ENCODE measurements at regions not wholly inside any gene's neighbourhood (a gene's known extent, or its start where the extent isn't known, plus 50 kb on each side); places are given as distances from the start of the nearest gene placed in this dataset.

- TF ChIP-seq LRRFIP1 (CRISPR knock-in tag; conservative IDR thresholded peaks at IDR 0.05) (no peak), ZNF33A (CRISPR knock-in tag; IDR thresholded peaks at IDR 0.05; ENCODE audit: borderline replicate concordance) (no peak), ZIK1 (CRISPR knock-in tag; IDR thresholded peaks at IDR 0.05; ENCODE audit: borderline replicate concordance, low read depth) (no peak), ZMAT5 (CRISPR knock-in tag; IDR thresholded peaks at IDR 0.05; ENCODE audit: borderline replicate concordance, low read depth) (no peak), ZNF282 (IDR thresholded peaks at IDR 0.05; ENCODE audit: partially characterized antibody) (no peak), ZNF205 (CRISPR knock-in tag; IDR thresholded peaks at IDR 0.05) (peak; percentile 68; the same call in 1 of the 2 replicates), GRHL1 (CRISPR knock-in tag; conservative IDR thresholded peaks at IDR 0.05) (no peak), PRDM15 (CRISPR knock-in tag; IDR thresholded peaks at IDR 0.05) (no peak), SP5 (CRISPR knock-in tag; IDR thresholded peaks at IDR 0.05; ENCODE audit: borderline replicate concordance, low read depth) (peak; percentile 69), ZNF598 (CRISPR knock-in tag; IDR thresholded peaks at IDR 0.05; ENCODE audit: borderline replicate concordance) (no peak), RAD51 (IDR thresholded peaks at IDR 0.05; ENCODE audit: borderline replicate concordance) (no peak), ZNF12 (CRISPR knock-in tag; IDR thresholded peaks at IDR 0.05) (no peak; the same call in 1 of the 2 replicates), ZNF597 (CRISPR knock-in tag; IDR thresholded peaks at IDR 0.05) (no peak), ZNF768 (CRISPR knock-in tag; IDR thresholded peaks at IDR 0.05) (no peak), SMYD3 (CRISPR knock-in tag; IDR thresholded peaks at IDR 0.05) (no peak), ZFP91 (CRISPR knock-in tag; IDR thresholded peaks at IDR 0.05; ENCODE audit: borderline replicate concordance) (no peak), CBFB (CRISPR knock-in tag; IDR thresholded peaks at IDR 0.05) (no peak), ZNF629 (CRISPR knock-in tag; conservative IDR thresholded peaks at IDR 0.05) (no peak), ATF7-NPFF (CRISPR knock-in tag; IDR thresholded peaks at IDR 0.05; ENCODE audit: low read depth) (no peak)
Measured at GRCh38 chr2:55109219-55109891, 59.1 kb upstream of the RTN4 start (continued).

Data from HepG2 (cell line).